HepG2 (cell line): ENCODE measurements at regions not wholly inside any gene's neighbourhood (a gene's known extent, or its start where the extent isn't known, plus 50 kb on each side); places are given as distances from the start of the nearest gene placed in this dataset.

Experiments used
- AGO1 ChIP-seq: fragments of 200-400 bp; formaldehyde crosslinking; IDR thresholded peaks from 2 replicates; pipeline ENCODE4 v1.6.1; 2017; ENCODE audit warnings: mild to moderate bottlenecking, low read depth, low read length, moderate library complexity; ENCODE audit not compliant: poor library complexity, severe bottlenecking
- ASH2L ChIP-seq: fragments of 300-600, 200-600 bp; sonication (generic); IDR thresholded peaks from 2 replicates; pipeline ENCODE4 v1.7.0; 2017; ENCODE audit warnings: low read depth, mild to moderate bottlenecking, moderate library complexity, mixed read lengths, low read length; ENCODE audit not compliant: insufficient read length
- BCL3 ChIP-seq: sonication (generic); formaldehyde crosslinking; IDR thresholded peaks from 2 replicates; pipeline ENCODE4 v1.5.1; 2020; ENCODE audit warnings: mild to moderate bottlenecking, missing genetic modification reagents, moderate library complexity
- BRD4 ChIP-seq: sonication (generic); formaldehyde crosslinking; IDR thresholded peaks from 2 replicates; pipeline ENCODE4 v1.4.0; 2020; ENCODE audit warnings: missing genetic modification reagents
- CBFB ChIP-seq: sonication (generic); formaldehyde crosslinking; IDR thresholded peaks from 2 replicates; pipeline ENCODE4 v1.4.0; 2020; ENCODE audit warnings: missing genetic modification reagents
- EP300 ChIP-seq, 3 experiments: sonication (generic) in 1 of 3; formaldehyde crosslinking in 1 of 3; IDR thresholded peaks; 2 replicates each; pipeline versions ENCODE4 v1.5.1 to v1.6.1; 2011 to 2020; ENCODE audit warnings: low read depth in 2 of 3, low read length in 2 of 3, borderline replicate concordance in 1 of 3, improper control_type of control experiment in 1 of 3, mild to moderate bottlenecking in 1 of 3, missing genetic modification reagents in 1 of 3, moderate library complexity in 1 of 3
- ERF ChIP-seq: IDR thresholded peaks from 2 replicates; pipeline ENCODE4 v1.6.1; 2018; ENCODE audit warnings: missing biosample characterization, missing genetic modification reagents
- FOXO1 ChIP-seq: sonication (generic); formaldehyde crosslinking; IDR thresholded peaks from 2 replicates; pipeline ENCODE4 v1.4.0; 2020; ENCODE audit warnings: missing genetic modification reagents
- GABPA ChIP-seq, 2 experiments: IDR thresholded peaks; 2 replicates each; pipeline ENCODE4 v1.6.1; 2011 to 2016; ENCODE audit warnings: low read depth in 2 of 2, low read length in 1 of 2, missing biosample characterization in 1 of 2, missing genetic modification characterization in 1 of 2
- GZF1 ChIP-seq: sonication (generic); formaldehyde crosslinking; IDR thresholded peaks from 2 replicates; pipeline ENCODE4 v1.5.1; 2020; ENCODE audit warnings: mild to moderate bottlenecking, missing genetic modification reagents
- HNF4A ChIP-seq: sonication (generic); formaldehyde crosslinking; IDR thresholded peaks from 2 replicates; pipeline ENCODE4 v1.4.0; 2020; ENCODE audit warnings: missing genetic modification reagents
- IRF2 ChIP-seq: IDR thresholded peaks from 2 replicates; pipeline ENCODE4 v1.6.1; 2018; ENCODE audit warnings: missing genetic modification reagents, missing compliant biosample characterization
- JUN ChIP-seq: sonication (generic); formaldehyde crosslinking; IDR thresholded peaks from 2 replicates; pipeline ENCODE4 v1.4.0; 2020; ENCODE audit warnings: mild to moderate bottlenecking, missing genetic modification reagents
- PHF5A ChIP-seq: IDR thresholded peaks from one replicate; pipeline ENCODE4 v1.6.1; 2018; ENCODE audit warnings: low read depth, missing genetic modification reagents; ENCODE audit not compliant: unreplicated experiment
- RARA ChIP-seq: IDR thresholded peaks from 2 replicates; pipeline ENCODE4 v1.6.1; 2016; ENCODE audit warnings: missing genetic modification reagents, missing compliant biosample characterization
- THAP11 ChIP-seq: IDR thresholded peaks from 2 replicates; pipeline ENCODE4 v1.6.1; 2016; ENCODE audit warnings: missing biosample characterization, missing genetic modification reagents
- TIGD3 ChIP-seq: sonication (generic); formaldehyde crosslinking; IDR thresholded peaks from 2 replicates; pipeline ENCODE4 v1.5.1; 2020; ENCODE audit warnings: mild to moderate bottlenecking, missing genetic modification reagents, borderline replicate concordance
- TSC22D2 ChIP-seq: sonication (generic); formaldehyde crosslinking; IDR thresholded peaks from 2 replicates; pipeline ENCODE4 v1.5.1; 2020; ENCODE audit warnings: missing genetic modification reagents, mild to moderate bottlenecking, borderline replicate concordance
- ZBTB43 ChIP-seq: sonication (generic); formaldehyde crosslinking; conservative IDR thresholded peaks from 2 replicates; pipeline ENCODE4 v1.4.0; 2020; ENCODE audit warnings: missing genetic modification reagents
- TF ChIP-seq, protein P1 (sequence below): sonication (generic); formaldehyde crosslinking; IDR thresholded peaks from 2 replicates; pipeline ENCODE4 v1.8.1; 2023; ENCODE audit warnings: mild to moderate bottlenecking, missing genetic modification reagents
- TF ChIP-seq, protein P2 (sequence below): sonication (generic); formaldehyde crosslinking; IDR thresholded peaks from 2 replicates; pipeline ENCODE4 v1.9.0; 2022; ENCODE audit warnings: missing genetic modification reagents, mild to moderate bottlenecking, borderline replicate concordance

DNA sequence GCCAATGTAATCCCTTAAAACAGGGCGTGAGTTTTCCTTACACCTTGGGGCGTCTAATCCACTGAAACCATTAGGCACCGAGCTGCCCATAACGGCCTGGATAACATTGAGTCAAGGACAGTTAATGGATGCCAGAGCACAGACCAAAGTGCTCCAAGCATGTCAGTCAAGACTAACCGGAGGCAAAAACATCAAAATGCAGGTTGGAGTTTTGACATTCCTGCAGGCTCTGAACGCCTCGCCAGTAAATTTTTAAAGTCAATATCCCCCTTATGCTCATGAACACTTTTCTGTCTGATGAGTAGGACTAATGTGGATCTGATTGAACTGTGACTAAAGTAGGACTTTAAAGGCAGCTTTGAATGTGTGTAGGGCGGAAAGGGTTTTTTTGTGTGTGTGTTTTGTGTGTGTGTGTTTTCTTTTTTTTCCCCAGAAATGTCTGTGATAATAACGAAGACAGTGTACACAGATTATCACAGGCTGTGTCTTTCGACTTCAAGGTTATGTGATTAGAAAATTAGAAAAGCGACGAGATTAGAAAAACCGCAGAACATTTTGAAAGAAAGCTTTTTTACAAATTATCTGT lies 194.2 kb upstream of the PROX1 start (continued):
- TF ChIP-seq PHF5A (peak; percentile 42), GZF1 (no peak), EP300 (IDR thresholded peaks at IDR 0.05; ENCODE audit: low read depth in 2 of 2, low read length in 2 of 2) (peak in 1 of 2 experiments; percentile 82; a peak in 2 of 4 replicates), EP300 (CRISPR knock-in tag; IDR thresholded peaks at IDR 0.05; ENCODE audit: borderline replicate concordance) (peak; percentile 72; the same call in 1 of the 2 replicates), THAP11 (CRISPR knock-in tag) (peak; percentile 17; the same call in 1 of the 2 replicates), FOXO1 (CRISPR knock-in tag) (0 out of 2 replicates have a peak, but pooled peaks have one; percentile 46), BRD4 (peak; percentile 84), GABPA (IDR thresholded peaks at IDR 0.05; ENCODE audit: low read depth, low read length) (no peak), GABPA (CRISPR knock-in tag; IDR thresholded peaks at IDR 0.05; ENCODE audit: low read depth) (no peak), ASH2L (no peak), RARA (CRISPR knock-in tag) (peak; percentile 74), IRF2 (CRISPR knock-in tag) (no peak), JUN (CRISPR knock-in tag) (peak; percentile 43; the same call in 1 of the 2 replicates), ZBTB43 (peak; percentile 63), AGO1 (no peak), ERF (CRISPR knock-in tag) (peak; percentile 52), HNF4A (peak; percentile 87), TSC22D2 (CRISPR knock-in tag) (no peak), BCL3 (CRISPR knock-in tag) (no peak), CBFB (peak; percentile 80), TIGD3 (CRISPR knock-in tag) (no peak)
- TF ChIP-seq, protein P1, sequence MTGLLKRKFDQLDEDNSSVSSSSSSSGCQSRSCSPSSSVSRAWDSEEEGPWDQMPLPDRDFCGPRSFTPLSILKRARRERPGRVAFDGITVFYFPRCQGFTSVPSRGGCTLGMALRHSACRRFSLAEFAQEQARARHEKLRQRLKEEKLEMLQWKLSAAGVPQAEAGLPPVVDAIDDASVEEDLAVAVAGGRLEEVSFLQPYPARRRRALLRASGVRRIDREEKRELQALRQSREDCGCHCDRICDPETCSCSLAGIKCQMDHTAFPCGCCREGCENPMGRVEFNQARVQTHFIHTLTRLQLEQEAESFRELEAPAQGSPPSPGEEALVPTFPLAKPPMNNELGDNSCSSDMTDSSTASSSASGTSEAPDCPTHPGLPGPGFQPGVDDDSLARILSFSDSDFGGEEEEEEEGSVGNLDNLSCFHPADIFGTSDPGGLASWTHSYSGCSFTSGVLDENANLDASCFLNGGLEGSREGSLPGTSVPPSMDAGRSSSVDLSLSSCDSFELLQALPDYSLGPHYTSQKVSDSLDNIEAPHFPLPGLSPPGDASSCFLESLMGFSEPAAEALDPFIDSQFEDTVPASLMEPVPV (CRISPR knock-in tag), result no peak
- TF ChIP-seq, protein P2, sequence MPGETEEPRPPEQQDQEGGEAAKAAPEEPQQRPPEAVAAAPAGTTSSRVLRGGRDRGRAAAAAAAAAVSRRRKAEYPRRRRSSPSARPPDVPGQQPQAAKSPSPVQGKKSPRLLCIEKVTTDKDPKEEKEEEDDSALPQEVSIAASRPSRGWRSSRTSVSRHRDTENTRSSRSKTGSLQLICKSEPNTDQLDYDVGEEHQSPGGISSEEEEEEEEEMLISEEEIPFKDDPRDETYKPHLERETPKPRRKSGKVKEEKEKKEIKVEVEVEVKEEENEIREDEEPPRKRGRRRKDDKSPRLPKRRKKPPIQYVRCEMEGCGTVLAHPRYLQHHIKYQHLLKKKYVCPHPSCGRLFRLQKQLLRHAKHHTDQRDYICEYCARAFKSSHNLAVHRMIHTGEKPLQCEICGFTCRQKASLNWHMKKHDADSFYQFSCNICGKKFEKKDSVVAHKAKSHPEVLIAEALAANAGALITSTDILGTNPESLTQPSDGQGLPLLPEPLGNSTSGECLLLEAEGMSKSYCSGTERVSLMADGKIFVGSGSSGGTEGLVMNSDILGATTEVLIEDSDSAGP (CRISPR knock-in tag), result no peak
